ENCODE measurements at regions not wholly inside any gene's neighbourhood (a gene's known extent, or its start where the extent isn't known, plus 50 kb on each side); places are given as distances from the start of the nearest gene placed in this dataset.

- TF ChIP-seq ATF7 (IDR thresholded peaks at IDR 0.05; ENCODE audit: low read depth), result no peak
- no peak for TF ChIP-seq CTCF (IDR thresholded peaks at IDR 0.05 in 2 of 3, conservative IDR thresholded peaks at IDR 0.05 in 1 of 3; ENCODE audit: control insufficient read depth in 2 of 3, extremely low read depth in 1 of 3, insufficient read depth in 1 of 3, low read depth in 3 of 3, low read length in 3 of 3)
- TF ChIP-seq PML (IDR thresholded peaks at IDR 0.05; ENCODE audit: low read length), result no peak
- TF ChIP-seq, protein P1, sequence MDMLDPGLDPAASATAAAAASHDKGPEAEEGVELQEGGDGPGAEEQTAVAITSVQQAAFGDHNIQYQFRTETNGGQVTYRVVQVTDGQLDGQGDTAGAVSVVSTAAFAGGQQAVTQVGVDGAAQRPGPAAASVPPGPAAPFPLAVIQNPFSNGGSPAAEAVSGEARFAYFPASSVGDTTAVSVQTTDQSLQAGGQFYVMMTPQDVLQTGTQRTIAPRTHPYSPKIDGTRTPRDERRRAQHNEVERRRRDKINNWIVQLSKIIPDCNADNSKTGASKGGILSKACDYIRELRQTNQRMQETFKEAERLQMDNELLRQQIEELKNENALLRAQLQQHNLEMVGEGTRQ (IDR thresholded peaks at IDR 0.05; ENCODE audit: borderline replicate concordance, low read depth, low read length), result no peak
- TF ChIP-seq BHLHE40 (IDR thresholded peaks at IDR 0.05; ENCODE audit: borderline replicate concordance in 1 of 2, low read depth in 2 of 2, low read length in 1 of 2), result no peak
- TF ChIP-seq HCFC1 (IDR thresholded peaks at IDR 0.05; ENCODE audit: low read length), result no peak
- TF ChIP-seq SMC3 (IDR thresholded peaks at IDR 0.05; ENCODE audit: borderline replicate concordance, low read length), result no peak
- TF ChIP-seq ATF3 (IDR thresholded peaks at IDR 0.05; ENCODE audit: borderline replicate concordance, extremely low read depth, low read depth, low read length), result no peak
- TF ChIP-seq POLR2AphosphoS2 (IDR thresholded peaks at IDR 0.05; ENCODE audit: low read depth, low read length), result no peak
Observed at GRCh38 chr14:88951370-88951769, 126.9 kb downstream of the TTC8 start.
